ENCODE measurements at regions not wholly inside any gene's neighbourhood (a gene's known extent, or its start where the extent isn't known, plus 50 kb on each side); places are given as distances from the start of the nearest gene placed in this dataset.
"Not testable (repeated sequence)": the region's sequence is repeated elsewhere in the genome, so short reads cannot be mapped to it uniquely, and the experiment has no call there.

GRCh38 chr5:110879675-110880074 is 140.9 kb downstream of the SLC25A46 start:
- Mint-ChIP-seq H3K27ac (no peak overlapping the region), H3K9me3 (no peaks in the 10 kb centered on the region), H3K27me3 (no peaks in the 10 kb centered on the region), H3K36me3 (no peaks in the 10 kb centered on the region), H3K4me1 (no peaks in the 10 kb centered on the region), H3K4me3 (no peak overlapping the region)
- POLR2A ChIA-PET: no interaction called here
- DNase-seq: no peak
- ATAC-seq (ENCODE audit: low read depth): no peak

- no peak for DNase-seq
- Mint-ChIP-seq H3K36me3 (no peaks in the 10 kb centered on the region), H3K9me3 (no peaks in the 10 kb centered on the region), H3K4me3 (no peak overlapping the region), H3K27me3 (no peaks in the 10 kb centered on the region), H3K4me1 (no peaks in the 10 kb centered on the region), H3K27ac (no peak overlapping the region)
- no peak for ATAC-seq (ENCODE audit: low read depth)
- POLR2A ChIA-PET: no interaction called here
Observed at GRCh38 chr5:110880413-110880812, 141.6 kb downstream of the SLC25A46 start.

DNA sequence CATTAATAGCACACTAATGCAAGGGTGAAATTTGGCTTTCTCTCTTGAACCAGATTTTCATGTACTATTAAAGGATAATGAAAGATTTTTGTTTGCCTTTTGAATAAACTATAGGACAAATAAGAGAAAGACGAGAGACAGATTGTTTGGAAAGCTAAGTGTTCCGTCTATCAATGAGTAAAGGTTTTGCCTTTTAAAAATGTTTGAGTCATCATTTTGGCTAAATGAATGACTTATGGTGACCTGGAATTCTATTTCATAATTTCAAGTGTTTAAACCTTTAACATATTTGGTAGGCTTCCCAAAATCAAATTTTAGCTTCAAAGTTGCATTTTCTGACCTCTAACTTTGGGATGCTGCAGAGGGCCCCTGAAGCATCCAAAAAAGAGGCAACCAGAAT is 145.2 kb downstream of the SLC25A46 start:
- POLR2A ChIA-PET: no interaction called here
- no peak for ATAC-seq (ENCODE audit: low read depth)
- no peaks in the 10 kb centered on the region for H3K36me3 Mint-ChIP-seq

GRCh38 chr5:110887170-110887569 is 148.4 kb downstream of the SLC25A46 start:
- H3K27ac Mint-ChIP-seq; H3K4me1 Mint-ChIP-seq; H3K4me3 Mint-ChIP-seq; DNase-seq; H3K9me3 Mint-ChIP-seq; ATAC-seq (ENCODE audit: low read depth); H3K36me3 Mint-ChIP-seq; POLR2A ChIA-PET; H3K27me3 Mint-ChIP-seq: not testable (repeated sequence)

More for the DNA sequence above, 145.2 kb downstream of the SLC25A46 start:
- no peak overlapping the region for H3K27ac Mint-ChIP-seq
- no peaks in the 10 kb centered on the region for H3K9me3 Mint-ChIP-seq
- no peak for DNase-seq
- H3K4me1 Mint-ChIP-seq: no peaks in the 10 kb centered on the region
- no peak overlapping the region for H3K4me3 Mint-ChIP-seq
- H3K27me3 Mint-ChIP-seq: no peaks in the 10 kb centered on the region

GRCh38 chr5:110893854-110894483 is 155.2 kb downstream of the SLC25A46 start:
- POLR2A ChIA-PET; H3K27ac Mint-ChIP-seq; H3K9me3 Mint-ChIP-seq; ATAC-seq (ENCODE audit: low read depth); H3K27me3 Mint-ChIP-seq; H3K4me3 Mint-ChIP-seq; DNase-seq; H3K4me1 Mint-ChIP-seq; H3K36me3 Mint-ChIP-seq: not testable (repeated sequence)

DNA sequence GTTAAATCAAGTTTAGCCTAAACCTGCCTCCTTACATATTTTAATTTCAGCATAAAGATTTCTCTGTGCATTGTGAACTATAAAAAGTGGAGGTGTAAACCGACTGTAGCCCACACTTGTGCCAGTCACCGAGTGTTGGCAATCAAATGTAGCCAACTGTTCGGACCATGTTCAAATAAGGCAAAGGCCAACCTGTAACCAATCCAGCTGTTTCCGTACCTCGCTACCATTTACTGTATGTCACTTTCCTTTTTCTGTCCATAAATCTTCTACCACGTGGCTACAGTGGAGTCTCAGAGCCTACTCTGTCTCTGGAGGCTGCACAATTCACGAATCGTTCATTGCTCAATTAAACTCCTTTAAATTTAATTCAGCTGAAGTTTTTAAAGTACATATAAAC is 156.0 kb downstream of the SLC25A46 start:
- Mint-ChIP-seq H3K4me3 (no peak overlapping the region), H3K9me3 (peaks cover 3% of the 10 kb centered on the region), H3K27me3 (peaks cover 2% of the 10 kb centered on the region), H3K27ac (no peak overlapping the region), H3K4me1 (no peaks in the 10 kb centered on the region), H3K36me3 (no peaks in the 10 kb centered on the region)
- POLR2A ChIA-PET: no interaction called here
- ATAC-seq (ENCODE audit: low read depth) (no peak), DNase-seq (no peak)

- no peak overlapping the region for H3K27ac Mint-ChIP-seq
- peaks cover 3% of the 10 kb centered on the region for H3K27me3 Mint-ChIP-seq
- POLR2A ChIA-PET: no interaction called here
- no peak overlapping the region for H3K4me3 Mint-ChIP-seq
- no peak for ATAC-seq (ENCODE audit: low read depth)
- H3K36me3 Mint-ChIP-seq: no peaks in the 10 kb centered on the region
- H3K9me3 Mint-ChIP-seq: peaks cover 3% of the 10 kb centered on the region
- no peak for DNase-seq
- H3K4me1 Mint-ChIP-seq: no peaks in the 10 kb centered on the region
Observed at GRCh38 chr5:110896901-110897300, 158.1 kb downstream of the SLC25A46 start.

GRCh38 chr5:110899566-110900412 is 161.0 kb downstream of the SLC25A46 start:
- no peak for ATAC-seq (ENCODE audit: low read depth)
- peaks cover 4% of the 10 kb centered on the region for H3K27me3 Mint-ChIP-seq
- POLR2A ChIA-PET: no interaction called here

GRCh38 chr5:110900829-110901228 is 162.0 kb downstream of the SLC25A46 start:
- Mint-ChIP-seq H3K27ac (no peak overlapping the region), H3K9me3 (no peaks in the 10 kb centered on the region), H3K27me3 (peaks cover 4% of the 10 kb centered on the region), H3K4me3 (no peak overlapping the region), H3K36me3 (no peaks in the 10 kb centered on the region), H3K4me1 (no peaks in the 10 kb centered on the region)
- no peak for ATAC-seq (ENCODE audit: low read depth)
- POLR2A ChIA-PET: no interaction called here
- DNase-seq: no peak

More at GRCh38 chr5:110899566-110900412, 161.0 kb downstream of the SLC25A46 start:
- H3K36me3 Mint-ChIP-seq: no peaks in the 10 kb centered on the region
- no peaks in the 10 kb centered on the region for H3K9me3 Mint-ChIP-seq
- H3K27ac Mint-ChIP-seq: no peak overlapping the region
- no peak overlapping the region for H3K4me3 Mint-ChIP-seq
- no peaks in the 10 kb centered on the region for H3K4me1 Mint-ChIP-seq
- DNase-seq: no peak

- Mint-ChIP-seq H3K27ac (no peak overlapping the region), H3K4me1 (no peaks in the 10 kb centered on the region), H3K4me3 (no peak overlapping the region), H3K9me3 (no peaks in the 10 kb centered on the region), H3K36me3 (no peaks in the 10 kb centered on the region), H3K27me3 (peaks cover 2% of the 10 kb centered on the region)
- no peak for DNase-seq
- POLR2A ChIA-PET: no interaction called here
- ATAC-seq (ENCODE audit: low read depth): no peak
Observed at GRCh38 chr5:110903966-110904365, 165.2 kb downstream of the SLC25A46 start.

- Mint-ChIP-seq H3K4me1 (no peaks in the 10 kb centered on the region), H3K9me3 (no peaks in the 10 kb centered on the region), H3K4me3 (no peak overlapping the region), H3K36me3 (no peaks in the 10 kb centered on the region), H3K27ac (no peak overlapping the region), H3K27me3 (peaks cover 2% of the 10 kb centered on the region)
- POLR2A ChIA-PET: no interaction called here
- DNase-seq (no peak), ATAC-seq (ENCODE audit: low read depth) (no peak)
Observed at GRCh38 chr5:110908848-110909247, 162.7 kb upstream of the TSLP start.

DNA sequence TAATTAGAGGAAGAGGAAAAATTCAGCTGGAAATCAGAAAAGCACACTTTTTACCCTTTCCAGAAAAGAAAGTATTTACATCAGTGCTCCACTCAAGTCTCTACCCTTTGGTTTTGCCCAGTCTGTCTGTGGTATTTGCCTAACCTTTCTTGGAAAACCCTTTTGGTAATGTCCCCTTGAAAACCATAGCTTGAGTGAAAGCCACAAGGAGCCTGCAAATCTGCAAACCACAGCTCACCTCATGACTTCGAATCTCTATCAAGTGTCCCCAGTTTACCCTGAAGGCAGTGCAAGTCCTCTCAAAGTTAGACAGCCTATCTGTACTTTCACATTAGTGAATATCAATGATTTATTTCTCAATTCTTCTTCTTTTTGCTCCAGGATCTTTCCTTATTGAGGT is 162.1 kb upstream of the TSLP start:
- ATAC-seq (ENCODE audit: low read depth) (no peak), DNase-seq (no peak)
- POLR2A ChIA-PET: no interaction called here
- Mint-ChIP-seq H3K9me3 (no peaks in the 10 kb centered on the region), H3K36me3 (no peaks in the 10 kb centered on the region), H3K4me1 (no peaks in the 10 kb centered on the region), H3K27ac (no peak overlapping the region), H3K27me3 (peaks cover 2% of the 10 kb centered on the region), H3K4me3 (no peak overlapping the region)

- DNase-seq: no peak
- no peak overlapping the region for H3K27ac Mint-ChIP-seq
- no peak overlapping the region for H3K4me3 Mint-ChIP-seq
- H3K4me1 Mint-ChIP-seq: no peaks in the 10 kb centered on the region
- H3K9me3 Mint-ChIP-seq: no peaks in the 10 kb centered on the region
- POLR2A ChIA-PET: no interaction called here
- H3K36me3 Mint-ChIP-seq: no peaks in the 10 kb centered on the region
- ATAC-seq (ENCODE audit: low read depth): no peak
- H3K27me3 Mint-ChIP-seq: peaks cover 2% of the 10 kb centered on the region
Observed at GRCh38 chr5:110909950-110910349, 161.6 kb upstream of the TSLP start.

DNA sequence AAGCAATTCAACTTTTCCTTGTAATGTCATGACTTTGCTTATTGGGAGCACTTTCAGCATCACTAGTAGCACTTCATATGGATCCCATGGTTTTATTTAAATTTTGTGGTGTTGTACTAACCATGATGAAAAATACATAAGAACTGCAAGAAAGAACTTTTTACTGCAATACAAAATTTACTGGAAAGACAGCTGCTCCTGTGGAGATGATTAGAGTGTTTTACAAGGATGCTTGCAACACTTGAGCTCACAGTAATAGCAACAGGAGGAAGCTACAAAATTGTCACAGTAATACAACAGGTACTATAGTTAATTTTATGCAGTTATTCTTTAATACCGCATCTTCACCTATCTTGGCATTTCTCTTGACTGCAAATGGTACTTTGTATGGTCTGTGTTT is 158.3 kb upstream of the TSLP start:
- no peak for ATAC-seq (ENCODE audit: low read depth)
- H3K36me3 Mint-ChIP-seq: no peaks in the 10 kb centered on the region
- POLR2A ChIA-PET: no interaction called here
- no peak overlapping the region for H3K4me3 Mint-ChIP-seq
- no peak for DNase-seq
- H3K27ac Mint-ChIP-seq: no peak overlapping the region
- peaks cover 4% of the 10 kb centered on the region for H3K27me3 Mint-ChIP-seq
- no peaks in the 10 kb centered on the region for H3K9me3 Mint-ChIP-seq
- no peaks in the 10 kb centered on the region for H3K4me1 Mint-ChIP-seq
